ENCODE measurements at regions not wholly inside any gene's neighbourhood (a gene's known extent, or its start where the extent isn't known, plus 50 kb on each side); places are given as distances from the start of the nearest gene placed in this dataset.

DNA sequence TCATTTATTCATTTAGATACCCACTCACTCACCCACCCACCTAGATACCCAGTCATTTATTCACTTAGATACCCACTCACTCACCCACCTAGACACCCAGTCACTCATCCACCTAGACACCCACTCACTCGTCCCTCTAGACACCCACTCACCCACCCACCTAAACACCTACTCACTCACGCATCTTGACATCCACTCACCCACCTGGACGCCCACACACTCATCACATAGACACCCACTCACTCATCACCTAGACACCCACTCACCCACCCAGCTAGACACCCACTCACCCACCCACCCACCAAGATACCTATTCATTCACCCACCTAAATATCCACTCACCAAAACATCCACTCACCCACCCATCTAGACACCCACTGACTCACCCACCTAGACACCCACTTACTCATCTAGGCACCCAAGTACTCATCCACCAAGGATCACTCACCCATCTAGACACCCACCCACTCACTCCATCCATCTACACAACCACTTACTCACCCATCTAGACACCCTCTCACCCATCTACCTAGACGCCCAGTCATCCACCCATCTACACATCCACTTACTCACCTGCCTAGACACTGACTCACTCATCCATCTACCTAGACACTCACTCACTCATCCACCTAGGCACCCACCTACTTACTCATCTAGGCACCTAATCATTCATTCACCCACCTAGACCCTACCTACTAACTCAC lies 723.7 kb upstream of the RAB6C start:
- H3K27me3 ChIP-seq (ENCODE audit: control insufficient read depth in 1 of 2, insufficient read depth in 2 of 2, low read length in 2 of 2), result no peaks in the 10 kb centered on the region
- ATAC-seq, result no peak
- no peak overlapping the region for H3K4me2 ChIP-seq (ENCODE audit: low read depth, low read length)
- H2AFZ ChIP-seq (ENCODE audit: low read length), result no peak overlapping the region
- DNase-seq (ENCODE audit: low spot score), result no peak
- FAIRE-seq, result no peak
- peaks cover 28% of the 10 kb centered on the region for H3K9me3 ChIP-seq (ENCODE audit: low read length)
- in situ Hi-C loops (cut with HindIII; ENCODE audit: extremely low pct_ligation_motif_present, low pct_unique_long_range_greater_than_20kb) (no loop called here), intact Hi-C loops (cut with micrococcal nuclease; ENCODE audit: unreplicated experiment) (no loop called here)
- 27% methylated on average over 4 of the region's 4 CpGs for WGBS (ENCODE audit: low lambda C conversion rate)
- H3K79me2 ChIP-seq (ENCODE audit: insufficient read depth, low read length), result no peaks in the 10 kb centered on the region
- no TSS peak for BruUV-seq (replicated peaks)
- H3K9ac ChIP-seq (ENCODE audit: insufficient read depth, low read depth, low read length), result no peak overlapping the region
- H3K27ac ChIP-seq (ENCODE audit: extremely low read length, insufficient read depth, low read length), result no peak overlapping the region
- TF ChIP-seq, protein P1, sequence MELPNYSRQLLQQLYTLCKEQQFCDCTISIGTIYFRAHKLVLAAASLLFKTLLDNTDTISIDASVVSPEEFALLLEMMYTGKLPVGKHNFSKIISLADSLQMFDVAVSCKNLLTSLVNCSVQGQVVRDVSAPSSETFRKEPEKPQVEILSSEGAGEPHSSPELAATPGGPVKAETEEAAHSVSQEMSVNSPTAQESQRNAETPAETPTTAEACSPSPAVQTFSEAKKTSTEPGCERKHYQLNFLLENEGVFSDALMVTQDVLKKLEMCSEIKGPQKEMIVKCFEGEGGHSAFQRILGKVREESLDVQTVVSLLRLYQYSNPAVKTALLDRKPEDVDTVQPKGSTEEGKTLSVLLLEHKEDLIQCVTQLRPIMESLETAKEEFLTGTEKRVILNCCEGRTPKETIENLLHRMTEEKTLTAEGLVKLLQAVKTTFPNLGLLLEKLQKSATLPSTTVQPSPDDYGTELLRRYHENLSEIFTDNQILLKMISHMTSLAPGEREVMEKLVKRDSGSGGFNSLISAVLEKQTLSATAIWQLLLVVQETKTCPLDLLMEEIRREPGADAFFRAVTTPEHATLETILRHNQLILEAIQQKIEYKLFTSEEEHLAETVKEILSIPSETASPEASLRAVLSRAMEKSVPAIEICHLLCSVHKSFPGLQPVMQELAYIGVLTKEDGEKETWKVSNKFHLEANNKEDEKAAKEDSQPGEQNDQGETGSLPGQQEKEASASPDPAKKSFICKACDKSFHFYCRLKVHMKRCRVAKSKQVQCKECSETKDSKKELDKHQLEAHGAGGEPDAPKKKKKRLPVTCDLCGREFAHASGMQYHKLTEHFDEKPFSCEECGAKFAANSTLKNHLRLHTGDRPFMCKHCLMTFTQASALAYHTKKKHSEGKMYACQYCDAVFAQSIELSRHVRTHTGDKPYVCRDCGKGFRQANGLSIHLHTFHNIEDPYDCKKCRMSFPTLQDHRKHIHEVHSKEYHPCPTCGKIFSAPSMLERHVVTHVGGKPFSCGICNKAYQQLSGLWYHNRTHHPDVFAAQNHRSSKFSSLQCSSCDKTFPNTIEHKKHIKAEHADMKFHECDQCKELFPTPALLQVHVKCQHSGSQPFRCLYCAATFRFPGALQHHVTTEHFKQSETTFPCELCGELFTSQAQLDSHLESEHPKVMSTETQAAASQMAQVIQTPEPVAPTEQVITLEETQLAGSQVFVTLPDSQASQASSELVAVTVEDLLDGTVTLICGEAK (IDR thresholded peaks at IDR 0.05), result 0 out of 2 replicates have a peak, but pooled peaks have one; percentile 2
- TF ChIP-seq, protein P1 (CRISPR knock-in tag; IDR thresholded peaks at IDR 0.05), result no peak
- TF ChIP-seq CENPX (CRISPR knock-in tag; IDR thresholded peaks at IDR 0.05) (no peak), ZBTB42 (CRISPR knock-in tag; IDR thresholded peaks at IDR 0.05) (no peak), MXD4 (CRISPR knock-in tag; IDR thresholded peaks at IDR 0.05) (no peak), SOX5 (CRISPR knock-in tag; IDR thresholded peaks at IDR 0.05; ENCODE audit: borderline replicate concordance) (no peak), ONECUT2 (CRISPR knock-in tag; IDR thresholded peaks at IDR 0.05) (no peak), ZNF20 (CRISPR knock-in tag; IDR thresholded peaks at IDR 0.05) (no peak)
- TF ChIP-seq, protein P2, sequence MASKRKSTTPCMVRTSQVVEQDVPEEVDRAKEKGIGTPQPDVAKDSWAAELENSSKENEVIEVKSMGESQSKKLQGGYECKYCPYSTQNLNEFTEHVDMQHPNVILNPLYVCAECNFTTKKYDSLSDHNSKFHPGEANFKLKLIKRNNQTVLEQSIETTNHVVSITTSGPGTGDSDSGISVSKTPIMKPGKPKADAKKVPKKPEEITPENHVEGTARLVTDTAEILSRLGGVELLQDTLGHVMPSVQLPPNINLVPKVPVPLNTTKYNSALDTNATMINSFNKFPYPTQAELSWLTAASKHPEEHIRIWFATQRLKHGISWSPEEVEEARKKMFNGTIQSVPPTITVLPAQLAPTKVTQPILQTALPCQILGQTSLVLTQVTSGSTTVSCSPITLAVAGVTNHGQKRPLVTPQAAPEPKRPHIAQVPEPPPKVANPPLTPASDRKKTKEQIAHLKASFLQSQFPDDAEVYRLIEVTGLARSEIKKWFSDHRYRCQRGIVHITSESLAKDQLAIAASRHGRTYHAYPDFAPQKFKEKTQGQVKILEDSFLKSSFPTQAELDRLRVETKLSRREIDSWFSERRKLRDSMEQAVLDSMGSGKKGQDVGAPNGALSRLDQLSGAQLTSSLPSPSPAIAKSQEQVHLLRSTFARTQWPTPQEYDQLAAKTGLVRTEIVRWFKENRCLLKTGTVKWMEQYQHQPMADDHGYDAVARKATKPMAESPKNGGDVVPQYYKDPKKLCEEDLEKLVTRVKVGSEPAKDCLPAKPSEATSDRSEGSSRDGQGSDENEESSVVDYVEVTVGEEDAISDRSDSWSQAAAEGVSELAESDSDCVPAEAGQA (IDR thresholded peaks at IDR 0.05; ENCODE audit: low read depth), result no peak
- TF ChIP-seq, protein P2 (CRISPR knock-in tag; IDR thresholded peaks at IDR 0.05; ENCODE audit: borderline replicate concordance), result no peak
- no peak overlapping the region for H3K4me3 ChIP-seq (replicated peaks in 1 of 3; ENCODE audit: insufficient read depth in 1 of 3, low read depth in 2 of 3, low read length in 3 of 3)
- ChIA-PET CTCF (ENCODE audit: low intra/inter-chr PET ratio, low total read pairs) (no interaction called here), POLR2A (no interaction called here)
- H3K36me3 ChIP-seq (replicated peaks in 1 of 2; ENCODE audit: control insufficient read depth in 1 of 2, insufficient read depth in 2 of 2, low read length in 2 of 2), result no peaks in the 10 kb centered on the region
- H3K4me1 ChIP-seq (ENCODE audit: insufficient read depth, low read length), result no peaks in the 10 kb centered on the region
- H4K20me1 ChIP-seq (ENCODE audit: insufficient read depth, low read length), result no peaks in the 10 kb centered on the region
